Smooth muscle cell (in vitro differentiated cells): ENCODE measurements at regions not wholly inside any gene's neighbourhood (a gene's known extent, or its start where the extent isn't known, plus 50 kb on each side); places are given as distances from the start of the nearest gene placed in this dataset.

Experiments
- DNase-seq: peaks from one replicate; lab custom pipeline; 2025; ENCODE audit not compliant: unreplicated experiment; lab: John Stamatoyannopoulos, UW
- H2AFZ ChIP-seq: fragments of 200-600 bp; sonication (generic); 2 replicates; pipeline ENCODE4 v1.6.0; 2016; ENCODE audit warnings: antibody characterized with exemption, low read depth, mild to moderate bottlenecking
- H3F3A ChIP-seq: fragments of 200-600 bp; sonication (generic); 2 replicates; pipeline ENCODE4 v1.6.0; 2017; ENCODE audit warnings: antibody characterized with exemption, low read depth
- H3K27ac ChIP-seq: fragments of 200-600 bp; sonication (generic); 2 replicates; pipeline ENCODE4 v1.5.1; 2016; ENCODE audit warnings: low read depth, mild to moderate bottlenecking
- H3K27me3 ChIP-seq: fragments of 200-600 bp; sonication (generic); 2 replicates; pipeline ENCODE4 v1.6.1; 2016; ENCODE audit warnings: low read depth, mild to moderate bottlenecking
- H3K36me3 ChIP-seq: fragments of 200-600 bp; sonication (generic); 2 replicates; pipeline ENCODE4 v1.5.1; 2016; ENCODE audit warnings: low read depth
- H3K4me1 ChIP-seq: fragments of 200-600 bp; sonication (generic); 2 replicates; pipeline ENCODE4 v1.5.1; 2016; ENCODE audit warnings: low read depth
- H3K4me2 ChIP-seq: fragments of 200-600 bp; sonication (generic); 2 replicates; pipeline ENCODE4 v1.6.0; 2016; ENCODE audit warnings: mild to moderate bottlenecking
- H3K4me3 ChIP-seq: fragments of 200-600 bp; sonication (generic); 2 replicates; pipeline ENCODE4 v1.5.1; 2016; ENCODE audit warnings: mild to moderate bottlenecking
- H3K79me2 ChIP-seq: fragments of 200-600 bp; sonication (generic); 2 replicates; pipeline ENCODE4 v1.6.0; 2016; ENCODE audit warnings: low read depth, mild to moderate bottlenecking
- H3K9ac ChIP-seq: fragments of 200-600 bp; sonication (generic); 2 replicates; pipeline ENCODE4 v1.6.0; 2016; ENCODE audit warnings: low read depth
- H3K9me3 ChIP-seq: fragments of 200-600 bp; sonication (generic); replicated peaks from 2 replicates; pipeline ENCODE4 v1.5.1; 2016; ENCODE audit warnings: low read depth
- H4K20me1 ChIP-seq: fragments of 200-600 bp; sonication (generic); 2 replicates; pipeline ENCODE4 v1.6.0; 2016; ENCODE audit warnings: low read depth
- CTCF ChIP-seq: fragments of 200-600 bp; sonication (generic); IDR thresholded peaks from 2 replicates; pipeline ENCODE4 v1.5.1; 2017; ENCODE audit warnings: borderline replicate concordance, mild to moderate bottlenecking, antibody characterized with exemption; ENCODE audit not compliant: insufficient read depth, poor library complexity, severe bottlenecking
- WGBS: methylation state at CpG from one replicate; pipeline ENCODE4 v1.1.7; 2016; ENCODE audit warnings: low lambda C conversion rate; 5-methylcytosine and 5-hydroxymethylcytosine counted together

DNA sequence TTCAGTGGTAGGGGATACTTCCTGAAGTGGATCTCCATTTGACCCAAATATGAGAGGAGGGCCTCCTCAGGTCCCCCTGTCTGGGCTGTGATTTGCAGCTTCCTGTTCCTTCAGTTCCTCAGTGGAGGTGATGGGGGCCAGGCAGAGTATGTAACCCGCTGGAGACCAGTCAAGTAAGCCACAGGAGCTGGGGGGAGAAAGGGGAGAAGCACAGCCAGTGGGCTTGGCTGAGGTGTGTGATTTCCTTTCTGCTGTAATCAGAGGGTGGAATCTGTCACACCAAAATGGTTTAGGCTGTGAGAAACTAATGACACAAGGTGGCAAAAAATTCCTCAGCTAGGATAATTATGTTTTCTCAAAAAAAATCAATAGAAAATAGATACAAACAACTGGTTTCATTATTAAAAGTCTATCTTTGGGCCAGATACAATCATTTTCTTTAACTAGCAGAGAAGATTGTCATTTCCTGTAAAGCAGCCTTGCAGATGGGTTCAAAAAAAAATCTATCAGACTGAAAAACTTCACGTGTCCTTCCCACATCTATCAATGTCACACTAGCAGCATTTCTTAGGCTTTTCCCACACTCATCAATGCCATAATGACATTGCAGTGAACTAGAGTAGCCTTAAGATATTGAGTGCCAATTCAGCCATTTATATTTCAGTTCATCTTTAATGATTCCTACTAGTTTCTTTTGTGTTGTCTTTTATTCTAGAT, 1660.3 kb downstream of the EFNB2 start:
- 84% methylated on average over 2 of the region's 2 CpGs for WGBS
- H3K9me3 ChIP-seq: no peaks in the 10 kb centered on the region
- no peak for TF ChIP-seq CTCF

DNA sequence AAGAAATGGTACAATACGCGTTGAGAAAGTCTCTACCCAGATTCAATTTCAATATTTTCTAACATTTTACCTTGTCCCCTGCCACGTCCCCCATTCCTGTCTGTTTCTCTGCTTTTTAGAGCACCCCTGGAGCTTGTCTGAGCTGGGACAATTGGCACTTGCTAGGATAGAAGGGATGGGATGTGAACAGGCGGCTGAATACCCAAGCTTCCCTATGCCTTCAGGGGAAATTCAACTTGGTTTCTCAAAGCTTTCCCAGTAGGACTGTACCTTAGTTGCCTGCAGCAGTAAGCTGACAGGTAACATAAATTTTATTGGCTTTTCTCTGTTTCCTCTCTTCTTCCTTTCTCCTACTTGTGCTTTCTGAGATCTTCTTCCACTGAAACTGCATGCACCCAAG, 1663.3 kb downstream of the EFNB2 start:
- H3K27ac ChIP-seq: no peak overlapping the region
- no peaks in the 10 kb centered on the region for H3K27me3 ChIP-seq
- H3K4me2 ChIP-seq: no peak overlapping the region
- no peaks in the 10 kb centered on the region for H3K79me2 ChIP-seq
- H3K9me3 ChIP-seq: no peaks in the 10 kb centered on the region
- no peak overlapping the region for H2AFZ ChIP-seq
- no peak for DNase-seq
- H3K36me3 ChIP-seq: no peaks in the 10 kb centered on the region
- 64% methylated on average over 4 of the region's 4 CpGs for whole genome bisulfite sequencing
- H3F3A ChIP-seq: no peaks in the 10 kb centered on the region
- TF ChIP-seq CTCF: no peak
- H3K4me1 ChIP-seq: no peaks in the 10 kb centered on the region
- H3K4me3 ChIP-seq: no peak overlapping the region
- no peak overlapping the region for H3K9ac ChIP-seq
- H4K20me1 ChIP-seq: no peaks in the 10 kb centered on the region

More for the DNA sequence above, 1660.3 kb downstream of the EFNB2 start:
- DNase-seq: no peak
- Histone ChIP-seq H3F3A (no peaks in the 10 kb centered on the region), H3K27ac (no peak overlapping the region), H3K9ac (no peak overlapping the region), H3K4me3 (no peak overlapping the region), H4K20me1 (no peaks in the 10 kb centered on the region), H3K36me3 (no peaks in the 10 kb centered on the region), H2AFZ (no peak overlapping the region), H3K79me2 (no peaks in the 10 kb centered on the region), H3K27me3 (no peaks in the 10 kb centered on the region), H3K4me2 (no peak overlapping the region), H3K4me1 (no peaks in the 10 kb centered on the region)

- Histone ChIP-seq H3K4me1 (no peaks in the 10 kb centered on the region), H3K4me2 (no peak overlapping the region), H3K27ac (no peak overlapping the region), H3K27me3 (no peaks in the 10 kb centered on the region), H3F3A (no peaks in the 10 kb centered on the region), H2AFZ (no peak overlapping the region), H3K9me3 (no peaks in the 10 kb centered on the region), H3K9ac (no peak overlapping the region), H3K36me3 (no peaks in the 10 kb centered on the region), H4K20me1 (no peaks in the 10 kb centered on the region), H3K4me3 (no peak overlapping the region), H3K79me2 (no peaks in the 10 kb centered on the region)
- no peak for TF ChIP-seq CTCF
- no peak for DNase-seq
- WGBS: 88% methylated on average over 3 of the region's 3 CpGs
Observed at GRCh38 chr13:104871456-104871855, 1664.0 kb downstream of the EFNB2 start.

GRCh38 chr13:104869501-104869900, 1666.0 kb downstream of the EFNB2 start:
- no peaks in the 10 kb centered on the region for H3K4me1 ChIP-seq
- DNase-seq: no peak
- no peak for TF ChIP-seq CTCF
- no peaks in the 10 kb centered on the region for H3K36me3 ChIP-seq
- no peak overlapping the region for H3K9ac ChIP-seq
- H4K20me1 ChIP-seq: no peaks in the 10 kb centered on the region
- no peak overlapping the region for H2AFZ ChIP-seq
- H3K4me3 ChIP-seq: no peak overlapping the region
- no peaks in the 10 kb centered on the region for H3F3A ChIP-seq
- H3K27me3 ChIP-seq: no peaks in the 10 kb centered on the region
- H3K9me3 ChIP-seq: no peaks in the 10 kb centered on the region
- H3K79me2 ChIP-seq: no peaks in the 10 kb centered on the region
- no peak overlapping the region for H3K4me2 ChIP-seq
- peak overlapping the region; percentile 52 for H3K27ac ChIP-seq
